SH-SY5Y (cell line): ENCODE measurements at regions not wholly inside any gene's neighbourhood (a gene's known extent, or its start where the extent isn't known, plus 50 kb on each side); places are given as distances from the start of the nearest gene placed in this dataset.

Source experiments
- GATA2 ChIP-seq: IDR thresholded peaks from 2 replicates; pipeline ENCODE4 v1.6.1; 2011; ENCODE audit warnings: mild to moderate bottlenecking, low read depth, low read length
- GATA3 ChIP-seq: IDR thresholded peaks from 2 replicates; pipeline ENCODE4 v1.6.1; 2011; ENCODE audit warnings: low read depth, mild to moderate bottlenecking, low read length, moderate library complexity

- no peak for TF ChIP-seq GATA2
- TF ChIP-seq GATA3: no peak
These were observed 90.0 kb upstream of the DRD5 start for GRCh38 chr4:9691238-9692065.
